GM21529 (cell line): ENCODE measurements at regions not wholly inside any gene's neighbourhood (a gene's known extent, or its start where the extent isn't known, plus 50 kb on each side); places are given as distances from the start of the nearest gene placed in this dataset.

Experiments used
- ATAC-seq: cut with Tn5 transposase; IDR thresholded peaks from one replicate; pipeline ENCODE4 v1.9.1; 2021; ENCODE audit not compliant: unreplicated experiment

DNA sequence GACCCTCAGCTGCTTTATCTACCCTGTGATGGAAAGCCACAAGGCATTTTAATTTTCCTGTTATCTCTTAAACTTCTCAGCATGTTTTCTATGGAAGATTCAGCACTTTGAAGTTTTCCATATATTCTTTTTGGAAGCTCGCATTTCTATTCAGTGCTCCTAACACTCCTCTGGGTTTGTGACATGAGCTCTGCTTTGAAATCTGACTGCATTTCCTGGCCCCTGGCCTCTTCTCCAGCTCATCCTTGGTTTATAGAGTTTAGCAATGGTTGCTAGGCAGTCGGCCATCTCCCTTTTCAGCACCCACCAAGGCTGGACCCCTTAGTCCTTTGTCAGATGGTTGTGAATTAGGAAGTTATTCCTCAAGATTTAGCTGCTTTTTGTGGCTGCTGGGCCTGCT, 150.6 kb downstream of the KCNA5 start:
- ATAC-seq: no peak

GRCh38 chr12:5195244-5195643, 151.6 kb downstream of the KCNA5 start:
- no peak for ATAC-seq

GRCh38 chr12:5195691-5196090, 152.0 kb downstream of the KCNA5 start:
- no peak for ATAC-seq

GRCh38 chr12:5197131-5197530, 153.5 kb downstream of the KCNA5 start:
- no peak for ATAC-seq

- ATAC-seq: no peak
Measured at GRCh38 chr12:5197656-5198055, 154.0 kb downstream of the KCNA5 start.

DNA sequence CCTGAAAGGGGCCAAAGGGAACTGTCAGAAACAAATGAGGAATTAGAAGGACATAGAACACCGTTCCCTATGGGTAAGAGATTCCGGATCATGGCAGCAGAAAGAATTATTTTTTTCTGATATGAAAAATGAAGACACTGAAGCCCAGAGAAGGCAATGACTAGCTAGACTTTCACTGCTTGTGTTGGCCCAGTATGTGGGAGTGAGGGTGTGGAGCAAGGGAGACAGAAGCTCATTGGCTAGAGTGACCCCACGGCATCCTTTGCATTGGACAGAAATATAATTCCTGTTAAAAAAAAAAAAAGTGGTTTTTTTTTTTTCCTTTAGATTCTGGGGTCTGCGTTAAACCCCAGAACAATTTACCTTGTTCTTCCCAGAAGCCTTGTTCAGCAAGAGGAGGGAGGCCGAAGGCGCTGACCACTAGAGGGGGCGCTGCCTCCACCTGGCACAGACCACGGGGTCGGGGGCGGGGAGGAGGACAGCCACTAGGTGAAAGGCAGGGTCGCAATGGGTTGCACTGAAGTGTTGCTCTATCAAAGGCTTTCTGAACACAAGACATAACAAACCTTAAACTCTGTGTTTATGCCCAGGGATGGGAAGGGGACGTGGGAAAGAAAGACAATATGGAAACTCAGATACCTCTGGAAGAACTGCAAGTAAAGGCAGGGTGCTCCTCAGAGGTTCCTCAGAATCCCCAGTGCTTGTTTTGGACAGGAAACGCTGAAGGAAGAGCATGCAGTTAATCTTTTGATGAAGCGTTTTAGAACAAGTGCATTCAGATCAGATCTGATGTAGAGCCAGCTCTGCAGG, 156.8 kb downstream of the KCNA5 start:
- no peak for ATAC-seq

DNA sequence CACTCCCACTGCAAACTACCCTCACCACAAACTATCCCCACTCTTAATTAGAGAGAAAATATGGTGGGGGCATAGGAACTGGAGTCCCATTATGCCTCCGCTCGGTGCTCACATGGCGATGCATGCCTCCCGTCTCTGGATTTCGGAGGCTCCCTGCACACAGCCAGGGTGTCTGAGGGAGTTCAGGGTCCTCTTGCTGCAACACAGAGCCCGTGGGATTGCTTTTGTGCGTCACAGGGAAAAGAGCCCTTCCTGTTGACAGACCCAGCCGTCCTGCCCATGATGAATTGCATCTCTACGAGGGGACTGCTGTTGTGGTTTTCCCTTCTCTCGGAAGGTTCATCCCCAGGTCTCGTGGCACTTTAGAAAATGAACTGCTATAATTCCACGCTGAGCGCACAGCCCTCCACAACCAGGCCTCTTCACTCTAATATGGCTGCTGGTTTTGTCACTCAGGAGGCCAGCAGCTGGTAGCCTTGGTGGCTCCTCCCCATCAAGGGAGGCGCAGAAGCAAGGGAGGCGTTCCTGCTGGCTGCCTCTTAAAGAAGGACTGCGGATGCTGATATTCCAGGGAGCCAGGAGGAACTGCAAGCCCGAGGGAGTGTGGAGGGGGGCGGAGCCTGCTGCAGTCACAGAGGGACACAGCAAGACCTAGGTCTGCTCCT, 158.0 kb downstream of the KCNA5 start:
- ATAC-seq: no peak

GRCh38 chr12:5203274-5203673, 159.6 kb downstream of the KCNA5 start:
- no peak for ATAC-seq

GRCh38 chr12:5203720-5204119, 160.0 kb downstream of the KCNA5 start:
- no peak for ATAC-seq

GRCh38 chr12:5204271-5204670, 160.6 kb downstream of the KCNA5 start:
- no peak for ATAC-seq

- no peak for ATAC-seq
Measured at GRCh38 chr12:5204831-5205230, 161.2 kb downstream of the KCNA5 start.

GRCh38 chr12:5206401-5207175, 162.9 kb downstream of the KCNA5 start:
- ATAC-seq: no peak

- no peak for ATAC-seq
Measured at GRCh38 chr12:5210179-5210922, 166.7 kb downstream of the KCNA5 start.

GRCh38 chr12:5210923-5211290, 167.2 kb downstream of the KCNA5 start:
- ATAC-seq: no peak

GRCh38 chr12:5213336-5213735, 169.7 kb downstream of the KCNA5 start:
- ATAC-seq: no peak

GRCh38 chr12:5213990-5214389, 170.3 kb downstream of the KCNA5 start:
- ATAC-seq: no peak

DNA sequence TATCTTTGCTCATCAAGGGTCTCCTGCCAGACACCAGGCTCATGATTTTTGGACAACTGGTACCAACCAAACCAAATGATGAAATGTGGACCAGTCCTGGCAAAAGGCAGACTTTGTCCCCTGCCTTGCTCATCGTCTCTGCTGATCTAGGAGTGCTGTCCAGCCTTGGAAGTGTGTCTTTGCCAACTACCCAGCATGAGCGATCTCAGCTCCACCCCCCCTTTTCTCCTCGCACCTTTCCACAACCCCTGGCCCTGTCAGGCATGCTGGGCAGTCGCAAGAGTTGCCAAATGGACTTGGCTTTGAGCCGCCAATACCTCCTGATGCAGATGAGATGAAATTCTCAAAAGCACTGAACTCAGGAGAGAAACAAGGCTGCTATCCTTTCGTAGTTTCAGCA, 174.3 kb downstream of the KCNA5 start:
- ATAC-seq: no peak

GRCh38 chr12:5220099-5220498, 176.4 kb downstream of the KCNA5 start:
- no peak for ATAC-seq

- ATAC-seq: no peak
Measured at GRCh38 chr12:5220835-5221234, 177.2 kb downstream of the KCNA5 start.

DNA sequence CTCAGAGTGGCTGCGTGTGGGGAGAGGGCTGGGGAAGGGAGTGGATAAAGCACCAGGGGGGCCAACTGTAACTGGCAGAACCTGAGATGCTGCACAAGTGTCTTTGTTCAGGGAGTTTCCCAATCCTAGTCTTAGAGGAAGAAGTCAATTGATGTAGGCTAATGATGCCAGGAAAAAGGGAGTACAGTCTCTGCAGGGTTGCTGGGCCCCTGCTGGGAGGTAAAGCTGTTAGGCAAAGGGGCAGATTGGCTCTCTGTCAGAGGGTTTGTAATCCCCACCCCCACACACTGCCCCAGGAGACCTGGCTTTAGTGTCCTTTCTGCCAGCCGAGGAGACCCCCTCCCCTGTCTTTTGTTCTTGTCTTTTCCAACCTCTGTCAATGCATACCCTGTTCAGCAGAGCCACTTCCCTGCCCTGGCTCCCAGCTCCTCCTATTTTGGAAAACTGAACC, 178.4 kb downstream of the KCNA5 start:
- ATAC-seq: no peak

- no peak for ATAC-seq
Measured at GRCh38 chr12:5222729-5223128, 179.1 kb downstream of the KCNA5 start.
